ENCODE measurements at regions not wholly inside any gene's neighbourhood (a gene's known extent, or its start where the extent isn't known, plus 50 kb on each side); places are given as distances from the start of the nearest gene placed in this dataset.

DNA sequence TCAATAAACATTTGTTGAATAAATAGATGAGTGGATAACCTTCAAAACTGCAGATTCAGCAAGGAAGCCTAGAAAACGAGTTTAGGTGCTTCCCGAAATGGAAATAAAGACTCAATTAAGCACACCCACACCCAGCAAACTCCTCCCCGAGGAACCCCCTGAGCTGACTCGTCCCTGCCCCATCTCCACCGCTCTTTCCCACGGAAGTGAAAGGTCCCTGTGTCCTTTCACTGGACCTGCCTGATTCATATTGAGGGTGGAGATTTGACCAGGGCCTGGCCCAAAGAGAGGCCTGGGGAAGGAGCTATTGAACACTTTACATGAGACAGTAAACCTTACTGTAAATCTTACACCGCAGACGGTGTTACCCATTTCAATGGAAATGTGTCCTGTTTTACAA is 129.1 kb downstream of the CPZ start:
- TF ChIP-seq CTCF (IDR thresholded peaks at IDR 0.05) = no peak
- no peak for TF ChIP-seq EP300 (IDR thresholded peaks at IDR 0.05)
- TF ChIP-seq POLR2AphosphoS5 (IDR thresholded peaks at IDR 0.05) = no peak

All from stomach (tissue), 4 donors.